ENCODE measurements at regions not wholly inside any gene's neighbourhood (a gene's known extent, or its start where the extent isn't known, plus 50 kb on each side); places are given as distances from the start of the nearest gene placed in this dataset.

- TF ChIP-seq CREB1 (IDR thresholded peaks at IDR 0.05) (no peak), CREB1 (CRISPR knock-in tag; IDR thresholded peaks at IDR 0.05) (no peak), RBM34 (IDR thresholded peaks at IDR 0.05; ENCODE audit: borderline replicate concordance, insufficient read depth, low read length) (no peak), PCBP1 (IDR thresholded peaks at IDR 0.05; ENCODE audit: low read depth, low read length, poor library complexity, severe bottlenecking) (no peak), POLR2A (conservative IDR thresholded peaks at IDR 0.05) (no peak), BCLAF1 (IDR thresholded peaks at IDR 0.05; ENCODE audit: borderline replicate concordance in 1 of 2, control insufficient read depth in 1 of 2, low read depth in 2 of 2, low read length in 1 of 2) (no peak), SMC3 (conservative IDR thresholded peaks at IDR 0.05; ENCODE audit: insufficient read depth, low read depth, low read length) (no peak), KDM4B (IDR thresholded peaks at IDR 0.05; ENCODE audit: borderline replicate concordance in 2 of 2, low read depth in 1 of 2) (no peak), SP1 (CRISPR knock-in tag; IDR thresholded peaks at IDR 0.05) (no peak), SETDB1 (IDR thresholded peaks at IDR 0.05; ENCODE audit: low read length) (no peak)
- TF ChIP-seq, protein P1, sequence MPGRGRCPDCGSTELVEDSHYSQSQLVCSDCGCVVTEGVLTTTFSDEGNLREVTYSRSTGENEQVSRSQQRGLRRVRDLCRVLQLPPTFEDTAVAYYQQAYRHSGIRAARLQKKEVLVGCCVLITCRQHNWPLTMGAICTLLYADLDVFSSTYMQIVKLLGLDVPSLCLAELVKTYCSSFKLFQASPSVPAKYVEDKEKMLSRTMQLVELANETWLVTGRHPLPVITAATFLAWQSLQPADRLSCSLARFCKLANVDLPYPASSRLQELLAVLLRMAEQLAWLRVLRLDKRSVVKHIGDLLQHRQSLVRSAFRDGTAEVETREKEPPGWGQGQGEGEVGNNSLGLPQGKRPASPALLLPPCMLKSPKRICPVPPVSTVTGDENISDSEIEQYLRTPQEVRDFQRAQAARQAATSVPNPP (IDR thresholded peaks at IDR 0.05; ENCODE audit: borderline replicate concordance, insufficient read depth, insufficient read length): no peak
- TF ChIP-seq, protein P2, sequence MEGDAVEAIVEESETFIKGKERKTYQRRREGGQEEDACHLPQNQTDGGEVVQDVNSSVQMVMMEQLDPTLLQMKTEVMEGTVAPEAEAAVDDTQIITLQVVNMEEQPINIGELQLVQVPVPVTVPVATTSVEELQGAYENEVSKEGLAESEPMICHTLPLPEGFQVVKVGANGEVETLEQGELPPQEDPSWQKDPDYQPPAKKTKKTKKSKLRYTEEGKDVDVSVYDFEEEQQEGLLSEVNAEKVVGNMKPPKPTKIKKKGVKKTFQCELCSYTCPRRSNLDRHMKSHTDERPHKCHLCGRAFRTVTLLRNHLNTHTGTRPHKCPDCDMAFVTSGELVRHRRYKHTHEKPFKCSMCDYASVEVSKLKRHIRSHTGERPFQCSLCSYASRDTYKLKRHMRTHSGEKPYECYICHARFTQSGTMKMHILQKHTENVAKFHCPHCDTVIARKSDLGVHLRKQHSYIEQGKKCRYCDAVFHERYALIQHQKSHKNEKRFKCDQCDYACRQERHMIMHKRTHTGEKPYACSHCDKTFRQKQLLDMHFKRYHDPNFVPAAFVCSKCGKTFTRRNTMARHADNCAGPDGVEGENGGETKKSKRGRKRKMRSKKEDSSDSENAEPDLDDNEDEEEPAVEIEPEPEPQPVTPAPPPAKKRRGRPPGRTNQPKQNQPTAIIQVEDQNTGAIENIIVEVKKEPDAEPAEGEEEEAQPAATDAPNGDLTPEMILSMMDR (IDR thresholded peaks at IDR 0.05 in 2 of 3, conservative IDR thresholded peaks at IDR 0.05 in 1 of 3; ENCODE audit: insufficient read depth in 2 of 3, low read depth in 1 of 3, low read length in 3 of 3): no peak
Measured at GRCh38 chr17:73955616-73956015, 247.9 kb upstream of the RPL38 start.
